HCT116 (cell line): ENCODE measurements at regions not wholly inside any gene's neighbourhood (a gene's known extent, or its start where the extent isn't known, plus 50 kb on each side); places are given as distances from the start of the nearest gene placed in this dataset.

Experiments
- TF ChIP-seq, protein P1 (sequence below): IDR thresholded peaks from 2 replicates; pipeline ENCODE4 v1.6.1; 2012; ENCODE audit warnings: low read depth

DNA sequence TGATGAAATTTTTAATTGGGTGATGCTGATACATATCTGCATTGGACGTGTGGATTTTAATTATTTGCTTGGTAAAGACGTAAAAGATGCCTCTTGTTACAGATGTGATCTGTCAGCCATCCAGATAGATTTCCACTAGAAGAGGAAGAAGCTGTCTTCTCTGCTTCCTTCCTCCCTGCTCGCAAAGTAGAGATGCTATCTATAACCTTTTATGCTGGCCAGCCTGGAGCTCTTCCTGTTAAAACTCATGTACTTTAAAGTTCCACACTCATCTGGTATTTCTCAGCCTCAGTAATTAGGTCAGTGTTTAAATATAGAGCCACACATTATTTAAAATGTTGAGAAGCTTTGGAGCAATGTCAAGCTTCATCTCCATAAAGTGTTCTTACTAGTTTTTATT lies 51.2 kb upstream of the TMEM229A start (continued):
- TF ChIP-seq, protein P1, sequence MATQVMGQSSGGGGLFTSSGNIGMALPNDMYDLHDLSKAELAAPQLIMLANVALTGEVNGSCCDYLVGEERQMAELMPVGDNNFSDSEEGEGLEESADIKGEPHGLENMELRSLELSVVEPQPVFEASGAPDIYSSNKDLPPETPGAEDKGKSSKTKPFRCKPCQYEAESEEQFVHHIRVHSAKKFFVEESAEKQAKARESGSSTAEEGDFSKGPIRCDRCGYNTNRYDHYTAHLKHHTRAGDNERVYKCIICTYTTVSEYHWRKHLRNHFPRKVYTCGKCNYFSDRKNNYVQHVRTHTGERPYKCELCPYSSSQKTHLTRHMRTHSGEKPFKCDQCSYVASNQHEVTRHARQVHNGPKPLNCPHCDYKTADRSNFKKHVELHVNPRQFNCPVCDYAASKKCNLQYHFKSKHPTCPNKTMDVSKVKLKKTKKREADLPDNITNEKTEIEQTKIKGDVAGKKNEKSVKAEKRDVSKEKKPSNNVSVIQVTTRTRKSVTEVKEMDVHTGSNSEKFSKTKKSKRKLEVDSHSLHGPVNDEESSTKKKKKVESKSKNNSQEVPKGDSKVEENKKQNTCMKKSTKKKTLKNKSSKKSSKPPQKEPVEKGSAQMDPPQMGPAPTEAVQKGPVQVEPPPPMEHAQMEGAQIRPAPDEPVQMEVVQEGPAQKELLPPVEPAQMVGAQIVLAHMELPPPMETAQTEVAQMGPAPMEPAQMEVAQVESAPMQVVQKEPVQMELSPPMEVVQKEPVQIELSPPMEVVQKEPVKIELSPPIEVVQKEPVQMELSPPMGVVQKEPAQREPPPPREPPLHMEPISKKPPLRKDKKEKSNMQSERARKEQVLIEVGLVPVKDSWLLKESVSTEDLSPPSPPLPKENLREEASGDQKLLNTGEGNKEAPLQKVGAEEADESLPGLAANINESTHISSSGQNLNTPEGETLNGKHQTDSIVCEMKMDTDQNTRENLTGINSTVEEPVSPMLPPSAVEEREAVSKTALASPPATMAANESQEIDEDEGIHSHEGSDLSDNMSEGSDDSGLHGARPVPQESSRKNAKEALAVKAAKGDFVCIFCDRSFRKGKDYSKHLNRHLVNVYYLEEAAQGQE, result no peak
